SKM-1 treated with dmso at 0.1 percent for 144 hours (cell line): ENCODE measurements at regions not wholly inside any gene's neighbourhood (a gene's known extent, or its start where the extent isn't known, plus 50 kb on each side); places are given as distances from the start of the nearest gene placed in this dataset.
"Not testable (repeated sequence)": the region's sequence is repeated elsewhere in the genome, so short reads cannot be mapped to it uniquely, and the experiment has no call there.

Source experiments
- DNase-seq: peaks from one replicate; lab custom pipeline; 2025; ENCODE audit not compliant: unreplicated experiment; lab: John Stamatoyannopoulos, UW

DNA sequence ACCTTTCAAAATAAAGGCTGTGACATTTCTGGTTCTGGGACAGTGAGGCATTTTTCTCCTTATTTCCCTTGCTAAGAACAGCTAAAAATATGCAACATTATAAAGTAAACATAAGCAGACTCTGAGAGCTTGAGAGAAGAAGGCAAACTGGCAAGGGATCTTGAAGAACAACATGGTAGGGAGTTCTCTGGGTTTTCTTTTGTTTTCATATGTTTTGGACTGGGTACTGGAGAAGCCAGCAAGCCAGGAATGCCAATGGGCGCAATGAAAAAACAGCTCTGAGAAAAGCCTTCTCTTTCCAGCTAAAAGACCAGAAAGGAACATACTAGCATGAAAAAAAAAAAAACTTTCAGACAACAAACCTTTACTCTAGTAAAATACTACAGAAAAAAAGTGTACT, 351.4 kb upstream of the HS6ST1 start:
- DNase-seq, result no peak

DNA sequence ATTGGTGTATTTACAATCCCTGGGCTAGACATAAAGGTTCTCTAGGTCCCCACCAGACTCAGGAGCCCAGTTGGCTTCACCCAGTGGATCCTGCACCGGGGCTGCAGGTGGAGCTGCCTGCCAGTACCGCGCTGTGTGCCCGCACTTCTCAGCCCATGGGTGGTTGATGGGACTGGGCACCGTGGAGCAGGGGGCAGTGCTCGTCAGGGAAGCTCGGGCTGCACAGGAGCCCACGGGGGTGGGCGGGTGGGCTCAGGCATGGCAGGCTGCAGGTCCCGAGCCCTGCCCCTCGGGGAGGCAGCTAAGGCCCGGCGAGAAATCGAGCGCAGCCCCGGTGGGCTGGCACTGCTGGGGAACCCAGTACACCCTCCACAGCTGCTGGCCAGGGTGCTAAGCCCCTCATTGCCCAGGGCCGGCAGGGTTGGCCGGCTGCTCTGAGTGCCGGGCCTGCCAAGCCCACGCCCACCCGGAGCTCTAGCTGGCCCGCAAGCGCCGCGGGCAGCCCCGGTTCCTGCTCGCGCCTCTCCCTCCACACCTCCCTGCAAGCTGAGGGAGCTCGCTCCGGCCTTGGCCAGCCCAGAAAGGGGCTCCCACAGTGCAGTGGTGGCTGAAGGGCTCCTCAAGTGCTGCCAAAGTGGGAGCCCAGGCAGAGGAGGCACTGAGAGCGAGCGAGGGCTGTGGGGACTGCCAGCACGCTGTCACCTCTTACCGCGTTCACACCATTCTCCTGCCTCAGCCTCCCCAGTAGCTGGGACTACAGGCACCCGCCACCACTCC, 353.5 kb upstream of the HS6ST1 start:
- DNase-seq, result not testable (repeated sequence)

GRCh38 chr2:128679680-128680079, 361.0 kb upstream of the HS6ST1 start:
- DNase-seq, result not testable (repeated sequence)

DNA sequence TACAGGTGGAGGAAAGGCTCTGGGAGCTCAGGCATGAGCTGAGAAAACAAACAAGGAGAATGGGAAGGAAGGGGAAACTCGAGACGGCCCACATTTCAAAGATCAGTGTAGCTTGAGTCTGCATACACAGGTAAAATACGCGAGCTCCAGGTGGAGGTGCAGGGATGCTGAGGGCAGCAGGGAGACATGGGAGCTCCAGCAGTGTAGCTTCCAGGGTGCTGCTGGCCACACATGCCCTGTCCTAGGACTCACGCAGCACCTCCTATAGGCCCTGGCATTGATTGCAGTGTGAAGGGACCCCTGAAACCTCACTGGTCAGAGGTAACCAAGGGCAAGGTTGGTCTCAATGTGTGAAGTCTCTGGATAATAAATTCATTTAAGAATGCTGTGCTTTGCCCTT, 362.8 kb upstream of the HS6ST1 start:
- DNase-seq, result no peak

GRCh38 chr2:128682266-128682665, 363.6 kb upstream of the HS6ST1 start:
- no peak for DNase-seq

- no peak for DNase-seq
These were observed 364.1 kb upstream of the HS6ST1 start for GRCh38 chr2:128682729-128683284.

- DNase-seq, result no peak
These were observed 365.9 kb upstream of the HS6ST1 start for GRCh38 chr2:128684523-128684922.

DNA sequence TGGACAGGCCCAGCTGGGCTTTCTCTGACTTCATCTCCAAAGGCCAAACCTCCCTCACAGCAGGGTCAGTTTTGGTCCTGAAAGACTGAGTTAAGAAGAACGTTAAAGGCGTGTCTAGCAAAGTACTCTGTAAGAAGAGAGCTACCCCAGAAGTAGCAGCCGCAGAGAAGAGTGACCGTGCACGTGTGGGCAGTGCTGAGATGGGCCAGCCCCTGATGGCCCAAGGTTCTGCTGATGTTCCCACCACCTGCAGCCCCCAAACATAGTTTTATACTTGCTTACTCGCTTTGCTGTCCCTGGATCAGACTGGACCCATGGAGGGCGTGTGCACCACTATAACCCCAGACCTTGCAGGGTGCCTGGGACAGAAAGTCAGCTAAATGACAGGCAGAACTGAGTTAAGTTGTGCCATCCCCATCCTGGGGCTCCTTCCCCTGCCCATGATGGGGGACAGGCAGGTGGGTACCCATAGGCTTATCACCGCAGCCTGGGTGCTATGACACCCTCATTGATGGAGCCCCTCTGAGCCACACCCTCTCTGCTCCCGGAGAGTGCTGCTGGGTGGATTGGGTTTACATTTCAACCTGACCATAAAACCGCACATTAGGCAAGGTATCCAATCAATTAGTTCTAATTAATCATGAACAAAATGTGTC, 367.3 kb upstream of the HS6ST1 start:
- no peak for DNase-seq

- DNase-seq, result peak; percentile 60
These were observed 367.8 kb upstream of the HS6ST1 start for GRCh38 chr2:128686497-128686859.

DNA sequence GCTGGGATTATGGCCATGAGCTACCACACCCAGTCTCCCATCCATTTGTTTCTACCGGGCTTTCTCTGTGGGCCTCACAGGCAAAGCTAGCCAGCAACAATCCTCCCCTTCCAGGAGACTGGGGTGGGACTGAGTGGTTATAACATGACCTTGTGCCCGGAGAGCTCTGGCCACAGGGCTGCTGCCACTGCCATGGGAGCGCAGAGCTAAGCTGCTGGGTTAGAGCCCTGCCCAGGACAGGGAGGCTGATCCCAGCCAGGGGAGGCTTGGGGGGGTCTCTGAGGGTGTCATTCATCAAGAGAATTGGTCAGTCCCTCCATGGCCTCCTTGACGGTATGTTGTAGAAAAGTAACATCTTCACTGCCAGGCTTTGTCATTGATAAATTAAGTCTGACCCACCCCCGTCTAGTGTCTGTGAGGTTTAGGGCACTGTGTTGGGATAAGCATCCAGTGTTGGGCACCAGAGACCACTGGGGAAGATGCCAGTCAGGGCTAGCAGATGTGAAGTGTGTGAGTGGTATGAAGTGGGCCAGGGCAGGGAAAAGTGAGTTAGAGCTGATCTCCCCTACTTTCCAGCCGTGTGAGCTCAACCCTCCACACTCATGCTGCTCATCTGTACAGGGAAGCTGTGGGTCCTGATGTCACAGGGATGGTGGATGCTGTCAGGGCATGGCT, 368.4 kb upstream of the HS6ST1 start:
- no peak for DNase-seq

GRCh38 chr2:128687565-128687964, 368.9 kb upstream of the HS6ST1 start:
- DNase-seq, result no peak

- no peak for DNase-seq
These were observed 371.3 kb upstream of the HS6ST1 start for GRCh38 chr2:128689971-128690370.

GRCh38 chr2:128690431-128690830, 371.8 kb upstream of the HS6ST1 start:
- DNase-seq, result no peak

- no peak for DNase-seq
These were observed 372.2 kb upstream of the HS6ST1 start for GRCh38 chr2:128690869-128691268.

GRCh38 chr2:128691526-128691925, 372.9 kb upstream of the HS6ST1 start:
- DNase-seq, result no peak

- no peak for DNase-seq
These were observed 374.5 kb upstream of the HS6ST1 start for GRCh38 chr2:128692895-128693742.

GRCh38 chr2:128693743-128694029, 375.0 kb upstream of the HS6ST1 start:
- no peak for DNase-seq

- DNase-seq, result no peak
These were observed 377.1 kb upstream of the HS6ST1 start for GRCh38 chr2:128695646-128696220.

DNA sequence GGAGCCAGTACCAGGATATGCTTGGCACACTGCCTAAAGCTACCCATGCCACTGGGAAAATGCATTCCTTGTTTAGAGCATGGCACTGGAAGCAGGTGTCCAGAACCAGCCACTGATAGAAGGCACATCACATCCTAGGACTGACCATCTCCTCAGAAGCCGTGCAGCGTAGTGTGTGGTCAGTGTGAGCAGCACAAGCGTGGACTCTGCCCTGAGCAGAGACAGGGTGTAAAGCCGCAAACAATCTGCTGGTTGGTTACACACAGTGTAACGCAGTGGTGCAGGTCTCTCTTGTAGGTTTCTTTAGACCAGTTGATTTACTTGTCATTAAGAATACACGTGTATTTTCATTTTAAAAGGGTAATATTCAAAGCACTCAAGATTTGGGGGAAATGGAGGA, 377.8 kb upstream of the HS6ST1 start:
- no peak for DNase-seq

- no peak for DNase-seq
These were observed 382.8 kb upstream of the HS6ST1 start for GRCh38 chr2:128701418-128701817.

DNA sequence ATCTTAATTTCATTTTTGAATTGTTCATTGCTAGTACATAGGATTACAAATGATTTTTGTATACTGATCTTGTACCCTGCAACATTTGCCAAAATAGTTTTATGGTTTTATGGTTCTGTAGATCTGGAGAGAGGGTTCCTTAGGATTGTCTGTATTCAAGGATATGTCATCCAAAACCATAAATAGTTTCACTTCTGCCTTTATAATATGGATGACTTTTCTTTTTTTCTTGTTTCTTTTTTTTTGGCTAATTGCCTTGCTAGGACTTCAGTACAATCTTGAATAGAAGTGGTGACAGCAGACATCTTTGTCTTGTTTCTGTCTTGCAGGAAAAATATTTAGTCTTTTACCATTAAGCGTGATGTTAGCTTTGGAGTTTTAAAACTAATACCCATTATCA, 383.9 kb upstream of the HS6ST1 start:
- DNase-seq, result no peak
